ENCODE measurements at regions not wholly inside any gene's neighbourhood (a gene's known extent, or its start where the extent isn't known, plus 50 kb on each side); places are given as distances from the start of the nearest gene placed in this dataset.

DNA sequence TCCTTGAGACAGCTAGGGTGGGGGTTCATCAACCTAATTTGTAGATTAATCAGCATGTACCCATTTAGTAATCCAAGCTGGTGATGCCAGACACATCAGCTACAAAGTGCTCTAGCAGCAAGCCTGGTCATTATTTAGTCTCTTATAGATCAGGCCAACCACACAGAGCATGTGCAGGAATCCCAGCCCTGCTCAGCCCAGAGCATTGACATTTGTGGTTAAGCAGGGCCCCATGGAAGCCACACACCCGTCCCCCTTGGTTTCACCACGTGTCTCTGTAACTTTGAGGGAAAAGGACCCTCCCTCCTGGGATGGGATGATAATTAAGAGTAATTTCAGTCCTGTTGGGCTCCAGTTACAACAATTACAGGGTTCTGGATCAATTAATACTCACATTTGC lies 268.8 kb upstream of the RPL38 start:
- DNase-seq (ENCODE audit: low read depth): no peak
- H3K4me3 ChIP-seq (ENCODE audit: control insufficient read depth, low read depth, low read length): no peak overlapping the region
- TF ChIP-seq, protein P1, sequence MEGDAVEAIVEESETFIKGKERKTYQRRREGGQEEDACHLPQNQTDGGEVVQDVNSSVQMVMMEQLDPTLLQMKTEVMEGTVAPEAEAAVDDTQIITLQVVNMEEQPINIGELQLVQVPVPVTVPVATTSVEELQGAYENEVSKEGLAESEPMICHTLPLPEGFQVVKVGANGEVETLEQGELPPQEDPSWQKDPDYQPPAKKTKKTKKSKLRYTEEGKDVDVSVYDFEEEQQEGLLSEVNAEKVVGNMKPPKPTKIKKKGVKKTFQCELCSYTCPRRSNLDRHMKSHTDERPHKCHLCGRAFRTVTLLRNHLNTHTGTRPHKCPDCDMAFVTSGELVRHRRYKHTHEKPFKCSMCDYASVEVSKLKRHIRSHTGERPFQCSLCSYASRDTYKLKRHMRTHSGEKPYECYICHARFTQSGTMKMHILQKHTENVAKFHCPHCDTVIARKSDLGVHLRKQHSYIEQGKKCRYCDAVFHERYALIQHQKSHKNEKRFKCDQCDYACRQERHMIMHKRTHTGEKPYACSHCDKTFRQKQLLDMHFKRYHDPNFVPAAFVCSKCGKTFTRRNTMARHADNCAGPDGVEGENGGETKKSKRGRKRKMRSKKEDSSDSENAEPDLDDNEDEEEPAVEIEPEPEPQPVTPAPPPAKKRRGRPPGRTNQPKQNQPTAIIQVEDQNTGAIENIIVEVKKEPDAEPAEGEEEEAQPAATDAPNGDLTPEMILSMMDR (conservative IDR thresholded peaks at IDR 0.05; ENCODE audit: control insufficient read depth, insufficient read depth, low read depth, low read length): no peak

DNA sequence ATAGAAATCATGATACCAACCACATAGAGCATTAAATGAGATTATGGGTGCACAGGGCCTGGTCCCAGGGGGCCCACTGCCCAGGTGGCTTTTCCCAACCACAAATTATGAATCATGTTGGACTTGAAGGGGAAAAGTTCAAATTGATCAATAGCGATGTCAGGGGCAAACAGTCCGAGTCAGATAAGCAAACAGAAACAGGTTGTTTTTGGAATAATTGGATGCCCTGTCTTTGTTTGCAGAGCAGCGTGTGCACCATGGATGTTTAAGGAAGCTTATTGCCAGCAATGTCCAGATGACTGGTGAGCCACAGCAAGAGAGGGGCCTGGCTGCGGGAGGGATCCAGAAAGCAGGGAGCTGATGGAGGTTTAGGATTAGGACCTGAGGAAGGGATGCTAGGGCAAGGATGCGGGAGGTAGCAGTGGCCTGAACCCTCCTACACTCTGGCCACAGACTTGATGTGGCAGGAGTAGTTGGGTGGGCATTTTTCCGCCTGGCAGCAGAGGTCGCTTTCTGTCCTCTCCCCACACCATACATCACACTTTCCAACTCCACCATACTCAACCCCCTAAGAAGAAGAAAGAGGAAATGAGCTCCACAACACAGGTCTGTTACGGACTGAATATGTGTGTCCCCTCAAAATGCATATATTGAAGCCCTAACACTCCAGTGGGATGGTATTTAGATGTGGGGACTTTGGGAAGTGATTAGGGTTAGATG lies 266.4 kb upstream of the RPL38 start:
- H3K4me3 ChIP-seq (ENCODE audit: control insufficient read depth, low read depth, low read length): no peak overlapping the region
- TF ChIP-seq, protein P1 (conservative IDR thresholded peaks at IDR 0.05; ENCODE audit: control insufficient read depth, insufficient read depth, low read depth, low read length): no peak
- DNase-seq (ENCODE audit: low read depth): no peak

DNA sequence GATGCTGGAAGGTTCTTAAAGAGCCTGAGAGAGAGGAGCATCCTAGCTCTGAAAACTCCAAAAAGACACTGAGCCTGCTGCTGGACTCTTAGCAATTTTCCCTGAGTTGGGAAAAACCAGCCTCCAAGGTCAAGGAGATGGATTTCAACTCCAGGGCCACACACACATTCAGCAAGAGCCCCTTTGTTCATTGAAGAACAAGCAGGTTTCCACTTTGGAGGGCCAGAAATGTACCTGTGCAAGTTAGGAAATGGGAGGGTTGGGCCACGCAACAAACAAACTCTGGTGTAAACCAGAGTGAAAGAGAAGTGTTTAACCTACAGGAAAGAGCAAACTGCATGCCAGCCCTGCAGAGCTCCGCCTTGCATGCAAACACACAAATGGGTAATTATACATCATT lies 264.8 kb upstream of the RPL38 start:
- TF ChIP-seq, protein P1 (conservative IDR thresholded peaks at IDR 0.05; ENCODE audit: control insufficient read depth, insufficient read depth, low read depth, low read length): no peak
- no peak for DNase-seq (ENCODE audit: low read depth)
- H3K4me3 ChIP-seq (ENCODE audit: control insufficient read depth, low read depth, low read length): no peak overlapping the region

DNA sequence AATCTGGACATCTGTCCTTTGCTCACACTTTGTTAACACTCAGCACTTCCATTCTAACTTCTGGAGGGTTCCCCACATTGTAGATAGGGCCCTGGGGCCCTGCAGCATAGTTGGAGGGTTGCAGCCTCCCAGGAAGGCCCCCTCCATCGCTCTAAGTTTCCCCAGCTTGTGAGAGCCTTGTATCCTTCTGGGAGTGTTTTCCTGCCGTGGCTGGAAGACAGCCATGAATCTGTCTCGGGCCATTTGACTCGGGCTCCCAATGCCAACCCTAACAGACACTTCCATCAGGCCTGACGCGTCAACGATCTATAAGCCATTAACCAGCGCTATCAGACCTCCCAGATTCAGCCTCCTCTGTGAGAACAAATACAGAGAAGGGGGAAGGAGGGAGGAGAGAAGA lies 263.7 kb upstream of the RPL38 start:
- no peak for DNase-seq (ENCODE audit: low read depth)
- H3K4me3 ChIP-seq (ENCODE audit: control insufficient read depth, low read depth, low read length): no peak overlapping the region
- TF ChIP-seq, protein P1 (conservative IDR thresholded peaks at IDR 0.05; ENCODE audit: control insufficient read depth, insufficient read depth, low read depth, low read length): no peak

DNA sequence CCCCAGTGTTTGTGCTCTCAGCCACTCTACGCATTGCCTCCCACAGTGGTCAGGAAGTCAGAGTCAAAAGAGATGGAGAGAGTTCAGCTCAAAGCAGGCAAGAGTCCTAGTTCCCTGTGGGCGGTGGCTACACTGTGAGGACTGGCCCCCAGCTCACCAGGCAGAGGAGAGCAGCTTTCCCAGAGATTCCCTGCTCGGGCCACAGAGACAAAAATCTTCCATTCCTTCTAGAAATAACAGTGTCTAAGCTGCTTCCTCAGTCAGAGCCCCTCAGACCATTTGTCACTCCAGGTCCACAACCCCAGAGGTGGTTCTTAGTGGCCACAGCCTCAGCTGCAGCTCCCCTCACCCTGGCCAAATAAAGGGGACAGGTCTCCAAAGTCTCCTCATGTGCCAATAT lies 263.0 kb upstream of the RPL38 start:
- DNase-seq (ENCODE audit: low read depth): no peak

DNA sequence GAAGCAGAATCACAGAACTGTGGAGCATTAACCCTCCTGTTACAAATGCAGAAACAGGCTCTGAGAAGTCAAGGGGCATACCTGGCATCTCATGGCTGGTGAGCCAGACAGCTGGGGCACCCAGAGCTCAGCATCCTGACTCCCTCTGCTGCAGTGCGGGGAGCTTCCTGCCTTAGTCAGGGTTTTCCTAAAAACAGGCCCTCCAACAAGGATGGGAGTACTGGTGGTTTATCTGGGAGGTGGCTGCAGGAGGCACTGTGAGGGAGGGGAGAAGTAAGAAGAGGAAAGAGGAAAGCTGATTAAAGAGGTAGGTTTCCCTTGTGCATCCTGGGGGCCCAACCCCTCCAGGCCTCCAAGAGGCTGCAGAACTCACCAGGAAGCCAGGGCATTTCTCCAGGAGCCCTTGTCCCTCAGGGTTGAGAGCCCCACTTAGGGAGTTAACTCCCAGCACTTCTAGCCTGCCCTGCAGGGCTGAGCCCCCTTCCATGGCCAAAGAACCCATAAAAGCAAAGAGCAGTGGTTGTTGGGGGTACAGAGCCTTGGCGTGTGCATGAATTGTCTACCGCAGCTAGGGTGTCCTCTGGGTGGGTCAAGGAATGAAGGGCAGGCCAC lies 261.5 kb upstream of the RPL38 start:
- TF ChIP-seq, protein P1 (conservative IDR thresholded peaks at IDR 0.05; ENCODE audit: control insufficient read depth, insufficient read depth, low read depth, low read length): no peak
- no peak for DNase-seq (ENCODE audit: low read depth)
- H3K4me3 ChIP-seq (ENCODE audit: control insufficient read depth, low read depth, low read length): no peak overlapping the region

More for the DNA sequence above, 263.0 kb upstream of the RPL38 start:
- no peak overlapping the region for H3K4me3 ChIP-seq (ENCODE audit: control insufficient read depth, low read depth, low read length)
- TF ChIP-seq, protein P1 (conservative IDR thresholded peaks at IDR 0.05; ENCODE audit: control insufficient read depth, insufficient read depth, low read depth, low read length): no peak
